ENCODE measurements at regions not wholly inside any gene's neighbourhood (a gene's known extent, or its start where the extent isn't known, plus 50 kb on each side); places are given as distances from the start of the nearest gene placed in this dataset.

DNA sequence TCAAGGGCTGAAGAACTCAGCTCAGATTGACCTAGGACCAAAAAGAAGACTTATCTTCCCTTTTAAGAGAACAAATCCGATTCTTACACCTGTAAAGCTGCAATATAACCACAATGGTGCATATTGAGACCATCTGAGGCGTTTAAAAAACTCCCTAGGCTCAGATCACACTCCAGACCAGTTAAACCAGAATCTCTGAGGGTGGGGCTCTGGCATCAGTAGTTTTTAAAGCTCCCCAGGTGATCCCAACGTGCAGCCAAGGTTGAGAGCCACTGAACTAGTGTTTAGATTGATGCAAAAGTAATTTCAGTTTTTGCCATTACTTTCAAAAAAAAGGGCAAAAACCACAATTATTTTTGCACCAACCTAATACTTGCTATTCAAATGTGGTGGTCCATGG, 73.9 kb upstream of the GPM6B start:
- TF ChIP-seq EZH2 (IDR thresholded peaks at IDR 0.05; ENCODE audit: insufficient read depth, poor library complexity, severe bottlenecking) (no peak), EZH2phosphoT487 (IDR thresholded peaks at IDR 0.05; ENCODE audit: insufficient read depth, low read depth) (no peak)

Data from GM23248 (cell line).